GM12878 (cell line): ENCODE measurements at regions not wholly inside any gene's neighbourhood (a gene's known extent, or its start where the extent isn't known, plus 50 kb on each side); places are given as distances from the start of the nearest gene placed in this dataset.

Experiments used
- ATAC-seq: fragments of 200-7000 bp; cut with Tn5 transposase; 3 replicates; pipeline ENCODE4 v1.9.1; 2020; ENCODE audit warnings: mild to moderate bottlenecking, moderate library complexity
- BruUV-seq: library from RNA; stranded (reverse); fragments of 400-500 nt; replicated peaks from 2 replicates; lab custom pipeline; 2021; lab: Mats Ljungman, UMichigan
- CTCF ChIA-PET: fragments of 300-600 bp; sonication (Branson Sonifier 250); formaldehyde crosslinking; extraction: SDS; loops from one replicate; lab custom pipeline; 2021; ENCODE audit warnings: inconsistent platforms; lab: Yijun Ruan, JAX
- POLR2A ChIA-PET: fragments of 350-600 bp; formaldehyde crosslinking; extraction: SDS; loops from one replicate; lab custom pipeline; 2021; ENCODE audit warnings: inconsistent platforms; lab: Charles Lee
- RAD21 ChIA-PET: fragments of 300-600 bp; sonication (Branson Sonifier 250); formaldehyde crosslinking; loops from one replicate; lab custom pipeline; 2023; ENCODE audit warnings: antibody characterized with exemption; ENCODE audit not compliant: unreplicated experiment; lab: Charles Lee
- SMC1A ChIA-PET: fragments of 300-600 bp; sonication (Branson Sonifier 250); formaldehyde crosslinking; loops from one replicate; lab custom pipeline; 2023; ENCODE audit not compliant: unreplicated experiment, uncharacterized antibody; lab: Charles Lee
- DNase-seq: peaks from one replicate; pipeline ENCODE4 v3.0.0-alpha.2; 2011; ENCODE audit warnings: low read depth, low spot score
- FAIRE-seq: peaks from 3 replicates; lab custom pipeline; 2011; peaks lifted over from hg19 to GRCh38; lab: Jason Lieb, UNC
- H2AFZ ChIP-seq: 2 replicates; pipeline ENCODE4 v1.6.0; 2011; ENCODE audit warnings: low read depth, low read length, control low read depth; ENCODE audit not compliant: control insufficient read depth
- H3K27ac ChIP-seq: 2 replicates; pipeline ENCODE4 v1.5.1; 2011; ENCODE audit warnings: control low read depth; ENCODE audit not compliant: control insufficient read depth, insufficient read depth
- H3K27me3 ChIP-seq, 2 experiments: replicated peaks in 1 of 2; 2 replicates each; pipeline versions ENCODE4 v1.6.0 to v1.6.1; 2011; ENCODE audit warnings: low read length in 1 of 2; ENCODE audit not compliant: control insufficient read depth in 2 of 2, insufficient read depth in 2 of 2
- H3K36me3 ChIP-seq, 2 experiments: 2 replicates each; pipeline ENCODE4 v1.5.1; 2011; ENCODE audit warnings: low read length in 1 of 2; ENCODE audit not compliant: control insufficient read depth in 2 of 2, insufficient read depth in 2 of 2
- H3K4me1 ChIP-seq: 2 replicates; pipeline ENCODE4 v1.6.1; 2011; ENCODE audit warnings: mild to moderate bottlenecking, low read length, moderate library complexity, mixed read lengths; ENCODE audit not compliant: control insufficient read depth, insufficient read depth
- H3K4me2 ChIP-seq: 2 replicates; pipeline ENCODE4 v1.6.0; 2011; ENCODE audit warnings: control low read depth; ENCODE audit not compliant: control insufficient read depth, insufficient read depth
- H3K4me3 ChIP-seq: fragments of 200-600 bp; sonication (generic); 2 replicates; pipeline ENCODE4 v1.5.1; 2016
- H3K79me2 ChIP-seq: 2 replicates; pipeline ENCODE4 v1.6.0; 2011; ENCODE audit warnings: low read length; ENCODE audit not compliant: control insufficient read depth, insufficient read depth
- H3K9ac ChIP-seq: 2 replicates; pipeline ENCODE4 v1.8.0; 2011; ENCODE audit warnings: low read length, control low read depth, mixed read lengths; ENCODE audit not compliant: control insufficient read depth, insufficient read depth
- H3K9me3 ChIP-seq: replicated peaks from 3 replicates; pipeline ENCODE4 v1.5.1; 2011; ENCODE audit warnings: mild to moderate bottlenecking, low read length; ENCODE audit not compliant: control insufficient read depth, insufficient read depth
- H4K20me1 ChIP-seq: 2 replicates; pipeline ENCODE4 v1.6.0; 2011; ENCODE audit not compliant: control insufficient read depth, insufficient read depth
- BHLHE40 ChIP-seq, 2 experiments: fragments of 450-650 bp in 1 of 2; IDR thresholded peaks; 2 replicates each; pipeline ENCODE4 v1.6.1; 2011 to 2017; ENCODE audit warnings: low read depth in 2 of 2, borderline replicate concordance in 1 of 2, improper control_type of control experiment in 1 of 2, low read length in 1 of 2, mild to moderate bottlenecking in 1 of 2
- BMI1 ChIP-seq: fragments of 450-650 bp; IDR thresholded peaks from 2 replicates; pipeline ENCODE4 v1.6.1; 2016; ENCODE audit warnings: mild to moderate bottlenecking, moderate library complexity, borderline replicate concordance
- CEBPB ChIP-seq, 2 experiments: fragments of 150-350 bp in 1 of 2; IDR thresholded peaks; 2 replicates each; pipeline ENCODE4 v1.6.1; 2012 to 2014; ENCODE audit warnings: low read depth in 2 of 2, low read length in 2 of 2, borderline replicate concordance in 1 of 2, inconsistent platforms in 1 of 2
- CREB1 ChIP-seq: IDR thresholded peaks from 2 replicates; pipeline ENCODE4 v1.6.1; 2012; ENCODE audit warnings: low read depth, mild to moderate bottlenecking, inconsistent platforms
- CUX1 ChIP-seq: IDR thresholded peaks from 2 replicates; pipeline ENCODE4 v1.6.1; 2012; ENCODE audit warnings: improper control_type of control experiment, low read depth, low read length; ENCODE audit not compliant: insufficient replicate concordance
- E2F4 ChIP-seq: IDR thresholded peaks from 2 replicates; pipeline ENCODE4 v1.6.1; 2012; ENCODE audit warnings: low read depth, low read length, improper control_type of control experiment
- EP300 ChIP-seq, 2 experiments: fragments of 150-350 bp in 1 of 2; IDR thresholded peaks; 2 replicates each; pipeline ENCODE4 v1.6.1; 2011 to 2012; ENCODE audit warnings: low read depth in 2 of 2, low read length in 2 of 2, borderline replicate concordance in 1 of 2, improper control_type of control experiment in 1 of 2, inconsistent platforms in 1 of 2; ENCODE audit not compliant: control insufficient read depth in 1 of 2
- HDAC6 ChIP-seq: fragments of 200-600 bp; sonication (generic); IDR thresholded peaks from one replicate; pipeline ENCODE4 v1.8.0; 2017; ENCODE audit warnings: antibody characterized with exemption; ENCODE audit not compliant: unreplicated experiment
- JUNB ChIP-seq: IDR thresholded peaks from 2 replicates; pipeline ENCODE4 v1.6.1; 2016; ENCODE audit warnings: antibody characterized with exemption, mild to moderate bottlenecking
- MLLT1 ChIP-seq: fragments of 450-650 bp; IDR thresholded peaks from 2 replicates; pipeline ENCODE4 v1.6.1; 2016; ENCODE audit warnings: mild to moderate bottlenecking
- MTA3 ChIP-seq: IDR thresholded peaks from 2 replicates; pipeline ENCODE4 v1.6.1; 2012; ENCODE audit warnings: low read length, inconsistent platforms, borderline replicate concordance
- NBN ChIP-seq: fragments of 450-650 bp; IDR thresholded peaks from 2 replicates; pipeline ENCODE4 v1.6.1; 2016
- NR2C1 ChIP-seq: fragments of 450-650 bp; IDR thresholded peaks from 2 replicates; pipeline ENCODE4 v1.6.1; 2017; ENCODE audit warnings: antibody characterized with exemption, mild to moderate bottlenecking, moderate library complexity
- PML ChIP-seq: IDR thresholded peaks from 2 replicates; pipeline ENCODE4 v1.6.1; 2012; ENCODE audit warnings: low read length, inconsistent platforms
- RBBP5 ChIP-seq: fragments of 200-600 bp; sonication (generic); conservative IDR thresholded peaks from 2 replicates; pipeline ENCODE4 v1.6.1; 2016
- SMAD1 ChIP-seq: fragments of 450-650 bp; IDR thresholded peaks from 2 replicates; pipeline ENCODE4 v1.6.1; 2018; ENCODE audit warnings: mild to moderate bottlenecking, low read depth; ENCODE audit not compliant: partially characterized antibody
- SPI1 ChIP-seq: IDR thresholded peaks from 2 replicates; pipeline ENCODE4 v1.6.1; 2011; ENCODE audit warnings: low read depth, mild to moderate bottlenecking, low read length, moderate library complexity, borderline replicate concordance; ENCODE audit not compliant: insufficient read depth
- YY1 ChIP-seq: IDR thresholded peaks from 2 replicates; pipeline ENCODE4 v1.6.1; 2011; ENCODE audit warnings: low read depth, mild to moderate bottlenecking, low read length
- whole genome bisulfite sequencing: methylation state at CpG from one replicate; pipeline ENCODE4 v1.1.6; 2016; ENCODE audit warnings: low lambda C conversion rate; ENCODE audit not compliant: insufficient replicate concordance, insufficient coverage; ENCODE audit errors: missing lambda C conversion rate; 5-methylcytosine and 5-hydroxymethylcytosine counted together
- in situ Hi-C: fragments of 300-500 bp; cut with MboI; formaldehyde crosslinking; loops from 9 replicates; pipeline ENCODE4 v1.14.3; 2018; ENCODE audit warnings: mixed read lengths
- intact Hi-C: fragments of 100-400 bp; cut with micrococcal nuclease; formaldehyde crosslinking; loops from one replicate; pipeline ENCODE4 v1.14.2; 2022; ENCODE audit not compliant: unreplicated experiment

GRCh38 chr2:19041434-19042041 lies 316.9 kb downstream of the OSR1 start:
- Histone ChIP-seq H3K79me2 (no peaks in the 10 kb centered on the region), H3K27me3 (no peaks in the 10 kb centered on the region), H3K4me3 (no peak overlapping the region), H3K4me2 (no peak overlapping the region), H4K20me1 (no peaks in the 10 kb centered on the region), H3K9ac (no peak overlapping the region), H2AFZ (no peak overlapping the region), H3K36me3 (no peaks in the 10 kb centered on the region), H3K9me3 (no peaks in the 10 kb centered on the region), H3K4me1 (no peaks in the 10 kb centered on the region), H3K27ac (no peak overlapping the region)
- intact Hi-C loops (no loop called here), in situ Hi-C loops (no loop called here)
- POLR2A ChIA-PET = no interaction called here
- RAD21 ChIA-PET = no interaction called here
- CTCF ChIA-PET = no interaction called here
- no peak for ATAC-seq
- DNase-seq = no peak
- SMC1A ChIA-PET = no interaction called here
- 4% methylated on average over 5 of the region's 5 CpGs for WGBS
- BruUV-seq = no TSS peak
- no peak for FAIRE-seq
- TF ChIP-seq E2F4 (no peak), SMAD1 (no peak), JUNB (no peak), NR2C1 (no peak), HDAC6 (no peak), NBN (no peak), CUX1 (no peak), SPI1 (no peak), MTA3 (no peak), MLLT1 (no peak), BHLHE40 (IDR thresholded peaks at IDR 0.05; ENCODE audit: borderline replicate concordance in 1 of 2, low read depth in 2 of 2, low read length in 1 of 2) (no peak), PML (no peak), EP300 (IDR thresholded peaks at IDR 0.05; ENCODE audit: borderline replicate concordance in 1 of 2, control insufficient read depth in 1 of 2, low read depth in 2 of 2, low read length in 2 of 2) (no peak), BMI1 (no peak), RBBP5 (no peak), CREB1 (no peak), CEBPB (IDR thresholded peaks at IDR 0.05; ENCODE audit: borderline replicate concordance in 1 of 2, low read depth in 2 of 2, low read length in 2 of 2) (no peak), YY1 (no peak)
